ENCODE measurements at regions not wholly inside any gene's neighbourhood (a gene's known extent, or its start where the extent isn't known, plus 50 kb on each side); places are given as distances from the start of the nearest gene placed in this dataset.

DNA sequence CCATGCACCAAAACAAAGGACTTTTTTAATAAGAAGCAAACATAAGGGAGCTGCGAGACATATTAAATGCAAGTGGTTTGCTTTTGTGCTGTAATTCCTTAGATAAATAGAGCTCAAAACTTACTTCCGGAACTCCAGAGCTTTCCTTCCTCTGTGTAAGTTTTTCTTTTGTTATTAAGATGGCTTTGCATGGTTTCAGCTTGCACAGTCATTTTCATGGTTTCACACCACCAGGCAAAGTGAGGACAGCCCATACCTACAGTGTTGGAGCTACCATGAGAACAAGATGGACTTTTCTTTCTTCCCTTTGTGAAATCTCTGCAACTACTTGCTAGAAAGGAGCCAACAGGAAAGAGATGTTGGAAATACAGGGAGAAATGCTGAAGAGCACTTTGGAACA, 368.0 kb downstream of the SETD4 start (continued):
- no peak for TF ChIP-seq CHD2 (IDR thresholded peaks at IDR 0.05; ENCODE audit: low read length, partially characterized antibody)

DNA sequence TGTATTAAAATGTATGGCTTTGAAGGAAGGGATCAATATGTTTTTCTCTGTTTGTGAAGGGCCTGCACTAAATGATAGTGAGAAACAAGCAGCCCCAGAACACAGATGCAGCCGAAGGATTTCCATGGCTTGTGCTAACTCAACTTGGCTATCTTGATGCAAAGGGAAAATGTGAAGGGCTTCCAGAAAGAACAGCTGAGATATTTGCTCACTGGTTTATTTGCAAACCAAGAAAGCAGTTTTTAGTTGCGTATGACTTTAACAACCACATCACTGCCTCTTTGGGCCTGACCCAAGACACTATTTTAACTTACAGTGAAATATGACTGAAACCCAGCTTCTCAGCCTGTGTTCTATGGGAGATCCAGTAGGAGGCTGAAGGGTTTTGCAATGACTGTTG, 369.9 kb downstream of the SETD4 start:
- CTCF ChIA-PET, result no interaction called here
- no peak for DNase-seq
- H3F3A ChIP-seq (replicated peaks; ENCODE audit: insufficient read depth), result peaks cover 2% of the 10 kb centered on the region
- no peaks in the 10 kb centered on the region for H3K36me3 ChIP-seq (replicated peaks in 1 of 2; ENCODE audit: control insufficient read depth in 1 of 2, insufficient read depth in 2 of 2, low read length in 1 of 2)
- no peak overlapping the region for H3K9ac ChIP-seq
- H2AFZ ChIP-seq (ENCODE audit: low read depth), result no peak overlapping the region
- TF ChIP-seq YY1 (IDR thresholded peaks at IDR 0.05; ENCODE audit: low read depth) (no peak), NFIC (IDR thresholded peaks at IDR 0.05; ENCODE audit: borderline replicate concordance) (no peak), RFX5 (IDR thresholded peaks at IDR 0.05; ENCODE audit: low read length) (no peak), GABPA (IDR thresholded peaks at IDR 0.05; ENCODE audit: low read depth) (no peak), EZH2phosphoT487 (IDR thresholded peaks at IDR 0.05; ENCODE audit: borderline replicate concordance, low read depth) (no peak), RCOR1 (IDR thresholded peaks at IDR 0.05; ENCODE audit: low read length) (no peak), TEAD4 (IDR thresholded peaks at IDR 0.05; ENCODE audit: borderline replicate concordance, insufficient read depth) (no peak)
- TF ChIP-seq, protein P1, sequence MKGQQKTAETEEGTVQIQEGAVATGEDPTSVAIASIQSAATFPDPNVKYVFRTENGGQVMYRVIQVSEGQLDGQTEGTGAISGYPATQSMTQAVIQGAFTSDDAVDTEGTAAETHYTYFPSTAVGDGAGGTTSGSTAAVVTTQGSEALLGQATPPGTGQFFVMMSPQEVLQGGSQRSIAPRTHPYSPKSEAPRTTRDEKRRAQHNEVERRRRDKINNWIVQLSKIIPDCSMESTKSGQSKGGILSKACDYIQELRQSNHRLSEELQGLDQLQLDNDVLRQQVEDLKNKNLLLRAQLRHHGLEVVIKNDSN (IDR thresholded peaks at IDR 0.05; ENCODE audit: borderline replicate concordance, low read depth), result no peak
- TF ChIP-seq, protein P2, sequence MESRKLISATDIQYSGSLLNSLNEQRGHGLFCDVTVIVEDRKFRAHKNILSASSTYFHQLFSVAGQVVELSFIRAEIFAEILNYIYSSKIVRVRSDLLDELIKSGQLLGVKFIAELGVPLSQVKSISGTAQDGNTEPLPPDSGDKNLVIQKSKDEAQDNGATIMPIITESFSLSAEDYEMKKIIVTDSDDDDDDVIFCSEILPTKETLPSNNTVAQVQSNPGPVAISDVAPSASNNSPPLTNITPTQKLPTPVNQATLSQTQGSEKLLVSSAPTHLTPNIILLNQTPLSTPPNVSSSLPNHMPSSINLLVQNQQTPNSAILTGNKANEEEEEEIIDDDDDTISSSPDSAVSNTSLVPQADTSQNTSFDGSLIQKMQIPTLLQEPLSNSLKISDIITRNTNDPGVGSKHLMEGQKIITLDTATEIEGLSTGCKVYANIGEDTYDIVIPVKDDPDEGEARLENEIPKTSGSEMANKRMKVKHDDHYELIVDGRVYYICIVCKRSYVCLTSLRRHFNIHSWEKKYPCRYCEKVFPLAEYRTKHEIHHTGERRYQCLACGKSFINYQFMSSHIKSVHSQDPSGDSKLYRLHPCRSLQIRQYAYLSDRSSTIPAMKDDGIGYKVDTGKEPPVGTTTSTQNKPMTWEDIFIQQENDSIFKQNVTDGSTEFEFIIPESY (IDR thresholded peaks at IDR 0.05; ENCODE audit: borderline replicate concordance, low read depth), result no peak
- POLR2A ChIA-PET, result no interaction called here
- no peaks in the 10 kb centered on the region for H3K9me3 ChIP-seq
- no peaks in the 10 kb centered on the region for H3K4me1 ChIP-seq (ENCODE audit: control insufficient read depth in 1 of 2, insufficient read depth in 2 of 2, low read depth in 1 of 2, low read length in 1 of 2)
- no peak overlapping the region for H3K4me2 ChIP-seq
- H3K4me3 ChIP-seq (ENCODE audit: low read depth in 2 of 2, low read length in 1 of 2), result no peak overlapping the region
- no peaks in the 10 kb centered on the region for H3K79me2 ChIP-seq (ENCODE audit: insufficient read depth)
- H3K27ac ChIP-seq (ENCODE audit: low read depth in 2 of 2, low read length in 1 of 2), result no peak overlapping the region
- no peaks in the 10 kb centered on the region for H4K20me1 ChIP-seq (ENCODE audit: insufficient read depth)
- H3K9me2 ChIP-seq, result no peaks in the 10 kb centered on the region
- H3K27me3 ChIP-seq (ENCODE audit: insufficient read depth), result no peaks in the 10 kb centered on the region; the same call in 1 of the 2 replicates
- 44% methylated on average over 2 of the region's 2 CpGs for WGBS (ENCODE audit: low lambda C conversion rate)

DNA sequence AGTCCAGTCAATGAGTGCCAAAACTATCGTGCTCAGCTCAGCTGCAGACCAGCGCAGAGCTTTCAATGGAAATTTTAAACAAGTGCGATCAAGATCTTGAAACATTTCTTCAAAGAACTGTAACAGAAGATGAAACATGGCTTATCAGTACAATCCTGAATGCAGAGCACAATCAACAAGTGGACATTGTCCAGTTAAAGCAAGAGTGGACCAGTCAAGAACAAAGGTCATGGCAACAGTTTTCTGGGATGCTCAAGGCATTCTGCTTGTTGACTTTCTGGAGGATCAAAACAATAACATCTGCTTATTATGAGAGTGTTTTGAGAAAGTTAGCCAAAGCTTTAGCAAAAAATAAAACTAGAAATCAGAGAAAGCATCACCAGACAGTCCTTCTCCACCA, 374.2 kb downstream of the SETD4 start:
- TF ChIP-seq TAF1 (IDR thresholded peaks at IDR 0.05; ENCODE audit: borderline replicate concordance, low read depth, low read length), result no peak
- no peak for TF ChIP-seq YY1 (IDR thresholded peaks at IDR 0.05; ENCODE audit: low read depth)
- TF ChIP-seq CHD2 (IDR thresholded peaks at IDR 0.05; ENCODE audit: low read length, partially characterized antibody), result no peak
- TF ChIP-seq, protein P2 (IDR thresholded peaks at IDR 0.05; ENCODE audit: borderline replicate concordance, low read depth), result no peak
- TF ChIP-seq EZH2phosphoT487 (IDR thresholded peaks at IDR 0.05; ENCODE audit: borderline replicate concordance, low read depth), result no peak
- TF ChIP-seq, protein P3, sequence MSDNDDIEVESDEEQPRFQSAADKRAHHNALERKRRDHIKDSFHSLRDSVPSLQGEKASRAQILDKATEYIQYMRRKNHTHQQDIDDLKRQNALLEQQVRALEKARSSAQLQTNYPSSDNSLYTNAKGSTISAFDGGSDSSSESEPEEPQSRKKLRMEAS (IDR thresholded peaks at IDR 0.05; ENCODE audit: low read depth), result no peak
- CTCF ChIA-PET, result interaction anchor here (1.0 kb wide), 1 partner anchor 57 kb away, joined by 3 read pairs; no protein-coding TSS in a partner anchor
- no peaks in the 10 kb centered on the region for H3K9me2 ChIP-seq
- no peak overlapping the region for H3K27ac ChIP-seq (ENCODE audit: low read depth in 2 of 2, low read length in 1 of 2)
- no peaks in the 10 kb centered on the region for H3K9me3 ChIP-seq
- H2AFZ ChIP-seq (ENCODE audit: low read depth), result no peak overlapping the region
- H3K4me1 ChIP-seq (ENCODE audit: control insufficient read depth in 1 of 2, insufficient read depth in 2 of 2, low read depth in 1 of 2, low read length in 1 of 2), result no peaks in the 10 kb centered on the region
- POLR2A ChIA-PET, result no interaction called here
- H3K4me3 ChIP-seq (ENCODE audit: low read depth in 2 of 2, low read length in 1 of 2), result no peak overlapping the region
- H3K9ac ChIP-seq, result no peak overlapping the region
- H3K36me3 ChIP-seq (replicated peaks in 1 of 2; ENCODE audit: control insufficient read depth in 1 of 2, insufficient read depth in 2 of 2, low read length in 1 of 2), result no peaks in the 10 kb centered on the region
- H3K4me2 ChIP-seq, result no peak overlapping the region
- no peaks in the 10 kb centered on the region; the same call in 1 of the 2 replicates for H3K27me3 ChIP-seq (ENCODE audit: insufficient read depth)
- no peaks in the 10 kb centered on the region for H3K79me2 ChIP-seq (ENCODE audit: insufficient read depth)
- H3F3A ChIP-seq (replicated peaks; ENCODE audit: insufficient read depth), result peaks cover 2% of the 10 kb centered on the region
- H4K20me1 ChIP-seq (ENCODE audit: insufficient read depth), result no peaks in the 10 kb centered on the region
- 45% methylated on average over 3 of the region's 3 CpGs for WGBS (ENCODE audit: low lambda C conversion rate)
- no peak for DNase-seq

Measured in SK-N-SH (cell line).